ENCODE measurements at regions not wholly inside any gene's neighbourhood (a gene's known extent, or its start where the extent isn't known, plus 50 kb on each side); places are given as distances from the start of the nearest gene placed in this dataset.
"Not testable (repeated sequence)": the region's sequence is repeated elsewhere in the genome, so short reads cannot be mapped to it uniquely, and the experiment has no call there.

- DNase-seq, result no peak
Observed at GRCh38 chr5:100479079-100479688, 56.0 kb upstream of the FAM174A start.

- DNase-seq, result no peak
Observed at GRCh38 chr5:100472091-100472490, 63.1 kb upstream of the FAM174A start.

GRCh38 chr5:100469767-100470166, 65.4 kb upstream of the FAM174A start:
- no peak for DNase-seq

- no peak for DNase-seq
Observed at GRCh38 chr5:100464418-100464817, 70.8 kb upstream of the FAM174A start.

GRCh38 chr5:100456615-100457014, 78.6 kb upstream of the FAM174A start:
- DNase-seq, result no peak

GRCh38 chr5:100452126-100452525, 83.0 kb upstream of the FAM174A start:
- DNase-seq, result no peak

- DNase-seq, result no peak
Observed at GRCh38 chr5:100448111-100448528, 87.1 kb upstream of the FAM174A start.

- DNase-seq, result no peak
Observed at GRCh38 chr5:100446879-100447430, 88.2 kb upstream of the FAM174A start.

GRCh38 chr5:100444961-100445360, 90.2 kb upstream of the FAM174A start:
- DNase-seq, result no peak

GRCh38 chr5:100434815-100435214, 100.4 kb upstream of the FAM174A start:
- DNase-seq, result no peak

GRCh38 chr5:100432741-100433140, 102.4 kb upstream of the FAM174A start:
- no peak for DNase-seq

- DNase-seq, result no peak
Observed at GRCh38 chr5:100430268-100431195, 104.6 kb upstream of the FAM174A start.

GRCh38 chr5:100424787-100425186, 110.4 kb upstream of the FAM174A start:
- no peak for DNase-seq

- no peak for DNase-seq
Observed at GRCh38 chr5:100424017-100424416, 111.2 kb upstream of the FAM174A start.

GRCh38 chr5:100423330-100423729, 111.8 kb upstream of the FAM174A start:
- no peak for DNase-seq

- DNase-seq, result no peak
Observed at GRCh38 chr5:100421360-100421759, 113.8 kb upstream of the FAM174A start.

GRCh38 chr5:100418231-100418630, 116.9 kb upstream of the FAM174A start:
- no peak for DNase-seq

GRCh38 chr5:100409660-100410151, 125.5 kb upstream of the FAM174A start:
- peak; percentile 10 for DNase-seq

- peak; percentile 53 for DNase-seq
Observed at GRCh38 chr5:100407053-100407452, 128.1 kb upstream of the FAM174A start.

GRCh38 chr5:100406640-100407039, 128.5 kb upstream of the FAM174A start:
- peak; percentile 90 for DNase-seq

- DNase-seq, result no peak
Observed at GRCh38 chr5:100402071-100402470, 133.1 kb upstream of the FAM174A start.

- no peak for DNase-seq
Observed at GRCh38 chr5:100401149-100401548, 134.0 kb upstream of the FAM174A start.

GRCh38 chr5:100398815-100399214, 136.4 kb upstream of the FAM174A start:
- DNase-seq, result not testable (repeated sequence)
